GM23338 (cell line): ENCODE measurements at regions not wholly inside any gene's neighbourhood (a gene's known extent, or its start where the extent isn't known, plus 50 kb on each side); places are given as distances from the start of the nearest gene placed in this dataset.

Experiments used
- REST ChIP-seq: IDR thresholded peaks from one replicate; pipeline ENCODE4 v1.6.1; 2018; ENCODE audit warnings: antibody characterized with exemption; ENCODE audit not compliant: unreplicated experiment
- ZNF462 ChIP-seq: fragments of 250-450 bp; sonication (Bioruptor Pico); IDR thresholded peaks from 2 replicates; pipeline ENCODE4 v1.5.0; 2020; ENCODE audit warnings: mild to moderate bottlenecking, moderate library complexity

GRCh38 chr4:165597581-165598480 lies 219.0 kb downstream of the CPE start (continued):
- TF ChIP-seq ZNF462 (no peak), REST (no peak)
